Lower lobe of right lung (tissue), 2 donors: ENCODE measurements at regions not wholly inside any gene's neighbourhood (a gene's known extent, or its start where the extent isn't known, plus 50 kb on each side); places are given as distances from the start of the nearest gene placed in this dataset.

Source experiments
- ATAC-seq, 2 donors: fragments of 200-7000 bp; cut with Tn5 transposase; one replicate each; pipeline ENCODE4 v1.9.1; 2020 to 2022; ENCODE audit warnings: mild to moderate bottlenecking in 2 of 2, moderate library complexity in 2 of 2
- DNase-seq: peaks from one replicate; pipeline ENCODE4 v3.0.0-alpha.2; 2020
- H3K27ac ChIP-seq: fragments of 200-600 bp; one replicate; pipeline ENCODE4 v1.8.0; 2022
- H3K27me3 ChIP-seq: fragments of 200-600 bp; one replicate; pipeline ENCODE4 v1.8.0; 2022; ENCODE audit warnings: low read depth
- H3K36me3 ChIP-seq: fragments of 200-600 bp; one replicate; pipeline ENCODE4 v1.8.0; 2022; ENCODE audit warnings: mild to moderate bottlenecking
- H3K4me1 ChIP-seq: fragments of 200-600 bp; one replicate; pipeline ENCODE4 v1.8.0; 2022
- H3K4me3 ChIP-seq: fragments of 200-600 bp; one replicate; pipeline ENCODE4 v1.8.0; 2022; ENCODE audit warnings: mild to moderate bottlenecking
- H3K9me3 ChIP-seq: fragments of 200-600 bp; one replicate; pipeline ENCODE4 v1.8.0; 2022
- intact Hi-C: fragments of 100-400 bp; cut with DNase I; formaldehyde crosslinking; loops from one replicate; pipeline ENCODE4 v1.11.0; 2022
- TF ChIP-seq, protein P1 (sequence below): fragments of 200-600 bp; IDR thresholded peaks from one replicate; pipeline ENCODE4 v1.8.0; 2022; ENCODE audit warnings: antibody characterized with exemption, mild to moderate bottlenecking
- donor health status: DM: no; HTN: yes; CAD: no; lungs with severe emphysema.

DNA sequence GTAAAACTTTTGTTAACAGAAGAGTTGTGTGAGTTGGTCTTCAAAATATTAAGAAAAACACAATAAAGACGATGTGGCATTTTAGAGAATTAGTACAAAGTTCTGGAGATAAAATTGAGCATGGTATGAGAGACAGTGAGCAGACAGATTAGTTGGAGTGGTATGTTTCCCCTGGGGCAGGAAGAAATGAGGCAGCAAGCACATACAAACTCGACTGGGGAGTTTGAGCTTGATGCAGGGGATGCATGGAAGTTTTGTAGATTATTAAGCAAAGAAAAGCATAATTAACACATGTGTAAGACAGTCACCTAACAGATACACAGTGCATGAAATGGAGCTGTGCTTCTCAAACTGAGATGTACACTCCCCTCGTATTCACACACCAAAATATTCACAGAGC is 58.1 kb upstream of the IL2 start:
- no peak for ATAC-seq
- no peak overlapping the region for H3K4me3 ChIP-seq
- intact Hi-C loops = no loop called here
- no peaks in the 10 kb centered on the region for H3K36me3 ChIP-seq
- no peaks in the 10 kb centered on the region for H3K9me3 ChIP-seq
- no peak for DNase-seq
- no peaks in the 10 kb centered on the region for H3K27me3 ChIP-seq
- no peaks in the 10 kb centered on the region for H3K4me1 ChIP-seq
- no peak overlapping the region for H3K27ac ChIP-seq
- TF ChIP-seq, protein P1, sequence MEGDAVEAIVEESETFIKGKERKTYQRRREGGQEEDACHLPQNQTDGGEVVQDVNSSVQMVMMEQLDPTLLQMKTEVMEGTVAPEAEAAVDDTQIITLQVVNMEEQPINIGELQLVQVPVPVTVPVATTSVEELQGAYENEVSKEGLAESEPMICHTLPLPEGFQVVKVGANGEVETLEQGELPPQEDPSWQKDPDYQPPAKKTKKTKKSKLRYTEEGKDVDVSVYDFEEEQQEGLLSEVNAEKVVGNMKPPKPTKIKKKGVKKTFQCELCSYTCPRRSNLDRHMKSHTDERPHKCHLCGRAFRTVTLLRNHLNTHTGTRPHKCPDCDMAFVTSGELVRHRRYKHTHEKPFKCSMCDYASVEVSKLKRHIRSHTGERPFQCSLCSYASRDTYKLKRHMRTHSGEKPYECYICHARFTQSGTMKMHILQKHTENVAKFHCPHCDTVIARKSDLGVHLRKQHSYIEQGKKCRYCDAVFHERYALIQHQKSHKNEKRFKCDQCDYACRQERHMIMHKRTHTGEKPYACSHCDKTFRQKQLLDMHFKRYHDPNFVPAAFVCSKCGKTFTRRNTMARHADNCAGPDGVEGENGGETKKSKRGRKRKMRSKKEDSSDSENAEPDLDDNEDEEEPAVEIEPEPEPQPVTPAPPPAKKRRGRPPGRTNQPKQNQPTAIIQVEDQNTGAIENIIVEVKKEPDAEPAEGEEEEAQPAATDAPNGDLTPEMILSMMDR = no peak

DNA sequence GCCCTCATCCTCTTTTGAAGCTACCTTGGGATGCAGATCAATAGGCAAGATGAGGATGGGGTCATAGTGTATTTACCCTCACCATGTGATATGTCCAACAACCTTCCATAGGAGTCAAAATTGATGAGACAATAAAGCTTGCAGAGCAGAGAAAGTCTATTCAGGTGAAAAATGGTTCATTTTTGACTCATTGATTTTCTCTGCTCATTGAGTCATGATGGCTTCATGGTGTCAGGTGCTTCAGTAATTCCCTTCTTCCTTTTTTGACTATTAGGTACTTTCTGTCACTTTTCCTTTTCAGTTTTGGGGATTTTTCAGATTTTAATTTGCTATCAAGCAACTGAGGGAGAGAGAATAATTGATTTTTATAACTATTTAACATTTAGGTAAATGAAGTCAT is 55.9 kb upstream of the IL2 start:
- no peak for ATAC-seq
- Histone ChIP-seq H3K36me3 (no peaks in the 10 kb centered on the region), H3K4me1 (no peaks in the 10 kb centered on the region), H3K27ac (no peak overlapping the region), H3K27me3 (no peaks in the 10 kb centered on the region), H3K4me3 (no peak overlapping the region), H3K9me3 (no peaks in the 10 kb centered on the region)
- no peak for DNase-seq
- intact Hi-C loops = no loop called here
- TF ChIP-seq, protein P1 = no peak

DNA sequence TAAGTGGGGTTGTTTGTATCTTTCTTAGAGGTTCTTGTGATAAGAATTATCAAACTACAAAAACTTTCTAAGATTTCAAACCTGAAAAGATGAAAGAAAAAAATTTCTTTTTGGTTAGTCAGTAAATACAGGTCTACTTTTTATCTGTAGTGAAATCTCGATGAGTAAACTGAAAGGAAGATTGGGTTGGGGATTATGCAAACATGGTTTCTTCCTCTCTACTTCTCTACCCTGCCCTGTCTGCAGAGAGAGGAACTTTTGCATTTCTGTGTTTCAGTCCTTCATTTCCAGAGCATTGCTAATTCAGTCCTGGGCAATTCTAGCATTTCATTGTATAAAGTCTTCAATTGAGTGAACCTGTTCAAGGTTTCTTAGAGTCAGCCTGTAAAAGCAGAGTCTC is 51.6 kb upstream of the IL2 start:
- Histone ChIP-seq H3K4me3 (no peak overlapping the region), H3K9me3 (no peaks in the 10 kb centered on the region), H3K4me1 (no peaks in the 10 kb centered on the region), H3K36me3 (no peaks in the 10 kb centered on the region), H3K27me3 (no peaks in the 10 kb centered on the region), H3K27ac (no peak overlapping the region)
- ATAC-seq = no peak
- no peak for DNase-seq
- TF ChIP-seq, protein P1 = no peak
- intact Hi-C loops = no loop called here
